Vagina (tissue), 2 donors: ENCODE measurements at regions not wholly inside any gene's neighbourhood (a gene's known extent, or its start where the extent isn't known, plus 50 kb on each side); places are given as distances from the start of the nearest gene placed in this dataset.
"Not testable (repeated sequence)": the region's sequence is repeated elsewhere in the genome, so short reads cannot be mapped to it uniquely, and the experiment has no call there.

ENCODE experiments used
- DNase-seq, 2 donors: peaks; one replicate each; pipeline ENCODE4 v3.0.0-alpha.2; 2017; ENCODE audit errors: extremely low spot score in 2 of 2
- H3K27ac ChIP-seq: fragments of 200-600 bp; sonication (generic); one replicate; pipeline ENCODE4 v1.5.1; 2019
- H3K27me3 ChIP-seq: fragments of 200-600 bp; sonication (generic); one replicate; pipeline ENCODE4 v1.5.1; 2019
- H3K36me3 ChIP-seq, 2 donors: fragments of 200-600 bp; sonication (generic); one replicate each; pipeline ENCODE4 v1.5.1; 2017 to 2019
- H3K4me1 ChIP-seq: fragments of 200-600 bp; sonication (generic); one replicate; pipeline ENCODE4 v1.5.1; 2019
- H3K4me3 ChIP-seq, 2 donors: fragments of 200-600 bp; sonication (generic); 1 replicate in 1 of 2; 2 replicates in 1 of 2; pipeline ENCODE4 v1.5.1; 2016 to 2019
- H3K9me3 ChIP-seq: fragments of 200-600 bp; sonication (generic); one replicate; pipeline ENCODE4 v1.5.1; 2019
- POLR2A ChIP-seq, 2 donors: fragments of 450-650 bp; IDR thresholded peaks; one replicate each; pipeline ENCODE4 v1.6.1; 2017; ENCODE audit warnings: antibody characterized with exemption in 2 of 2, mild to moderate bottlenecking in 2 of 2, moderate library complexity in 2 of 2
- POLR2AphosphoS5 ChIP-seq, 2 donors: sonication (generic); formaldehyde crosslinking; IDR thresholded peaks; one replicate each; pipeline ENCODE4 v1.9.0; 2017; ENCODE audit warnings: antibody characterized with exemption in 2 of 2, mild to moderate bottlenecking in 2 of 2, low read depth in 1 of 2; ENCODE audit not compliant: insufficient read depth in 1 of 2
- intact Hi-C: fragments of 100-400 bp; cut with DNase I; formaldehyde crosslinking; loops from one replicate; pipeline ENCODE4 v1.15.1; 2023
- TF ChIP-seq, protein P1 (sequence below), 3 experiments: fragments of 450-650 bp in 2 of 3; fragments of 200-600 bp in 1 of 3; sonication (generic) in 1 of 3; IDR thresholded peaks; one replicate each; pipeline ENCODE4 v1.5.1; 2017 to 2019; ENCODE audit warnings: antibody characterized with exemption in 3 of 3, mild to moderate bottlenecking in 2 of 3, moderate library complexity in 2 of 3

GRCh38 chr6:11404081-11404480, 133.5 kb upstream of the TMEM170B start:
- Histone ChIP-seq H3K4me3 (no peak overlapping the region), H3K27ac (no peak overlapping the region), H3K27me3 (no peaks in the 10 kb centered on the region), H3K9me3 (no peaks in the 10 kb centered on the region), H3K36me3 (no peaks in the 10 kb centered on the region), H3K4me1 (no peaks in the 10 kb centered on the region)
- intact Hi-C loops: no loop called here
- DNase-seq: no peak
- TF ChIP-seq POLR2A (IDR thresholded peaks at IDR 0.05): no peak
- no peak for TF ChIP-seq POLR2AphosphoS5 (IDR thresholded peaks at IDR 0.05; ENCODE audit: insufficient read depth in 1 of 2, low read depth in 1 of 2)
- TF ChIP-seq, protein P1, sequence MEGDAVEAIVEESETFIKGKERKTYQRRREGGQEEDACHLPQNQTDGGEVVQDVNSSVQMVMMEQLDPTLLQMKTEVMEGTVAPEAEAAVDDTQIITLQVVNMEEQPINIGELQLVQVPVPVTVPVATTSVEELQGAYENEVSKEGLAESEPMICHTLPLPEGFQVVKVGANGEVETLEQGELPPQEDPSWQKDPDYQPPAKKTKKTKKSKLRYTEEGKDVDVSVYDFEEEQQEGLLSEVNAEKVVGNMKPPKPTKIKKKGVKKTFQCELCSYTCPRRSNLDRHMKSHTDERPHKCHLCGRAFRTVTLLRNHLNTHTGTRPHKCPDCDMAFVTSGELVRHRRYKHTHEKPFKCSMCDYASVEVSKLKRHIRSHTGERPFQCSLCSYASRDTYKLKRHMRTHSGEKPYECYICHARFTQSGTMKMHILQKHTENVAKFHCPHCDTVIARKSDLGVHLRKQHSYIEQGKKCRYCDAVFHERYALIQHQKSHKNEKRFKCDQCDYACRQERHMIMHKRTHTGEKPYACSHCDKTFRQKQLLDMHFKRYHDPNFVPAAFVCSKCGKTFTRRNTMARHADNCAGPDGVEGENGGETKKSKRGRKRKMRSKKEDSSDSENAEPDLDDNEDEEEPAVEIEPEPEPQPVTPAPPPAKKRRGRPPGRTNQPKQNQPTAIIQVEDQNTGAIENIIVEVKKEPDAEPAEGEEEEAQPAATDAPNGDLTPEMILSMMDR (IDR thresholded peaks at IDR 0.05): no peak

DNA sequence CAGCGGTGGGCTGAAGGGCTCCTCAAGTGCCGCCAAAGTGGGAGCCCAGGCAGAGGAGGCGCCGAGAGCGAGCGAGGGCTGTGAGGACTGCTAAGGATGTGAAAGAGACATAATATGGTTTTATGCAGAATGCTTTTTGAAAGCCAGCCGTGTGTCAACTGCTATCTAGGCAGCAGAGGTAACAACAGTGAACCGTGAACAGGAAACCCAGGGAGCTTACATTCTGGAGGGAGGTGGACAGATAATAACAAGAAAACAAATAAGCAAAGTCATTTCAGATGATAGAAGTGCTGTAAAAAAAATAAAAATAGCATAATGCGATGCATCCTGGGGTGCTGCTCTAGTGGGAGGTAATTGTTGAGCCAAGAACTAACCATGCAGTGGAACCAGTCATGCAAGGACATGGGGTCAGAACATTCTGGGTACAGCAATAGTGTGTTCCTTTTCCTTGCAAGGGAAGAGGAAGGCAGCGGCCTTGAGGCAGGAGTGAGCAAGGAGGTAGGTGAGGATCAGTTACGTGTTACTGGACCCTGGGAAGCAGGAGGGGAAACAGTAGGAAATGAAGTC, 134.4 kb upstream of the TMEM170B start:
- DNase-seq: no peak

GRCh38 chr6:11402581-11402980, 135.0 kb upstream of the TMEM170B start:
- H3K27ac ChIP-seq, intact Hi-C loops: not testable (repeated sequence)

More for the DNA sequence above, 134.4 kb upstream of the TMEM170B start:
- intact Hi-C loops: no loop called here
- Histone ChIP-seq H3K9me3 (no peaks in the 10 kb centered on the region), H3K36me3 (no peaks in the 10 kb centered on the region), H3K4me1 (no peaks in the 10 kb centered on the region), H3K27ac (no peak overlapping the region), H3K27me3 (no peaks in the 10 kb centered on the region), H3K4me3 (no peak overlapping the region)
- TF ChIP-seq POLR2A (IDR thresholded peaks at IDR 0.05): no peak

DNA sequence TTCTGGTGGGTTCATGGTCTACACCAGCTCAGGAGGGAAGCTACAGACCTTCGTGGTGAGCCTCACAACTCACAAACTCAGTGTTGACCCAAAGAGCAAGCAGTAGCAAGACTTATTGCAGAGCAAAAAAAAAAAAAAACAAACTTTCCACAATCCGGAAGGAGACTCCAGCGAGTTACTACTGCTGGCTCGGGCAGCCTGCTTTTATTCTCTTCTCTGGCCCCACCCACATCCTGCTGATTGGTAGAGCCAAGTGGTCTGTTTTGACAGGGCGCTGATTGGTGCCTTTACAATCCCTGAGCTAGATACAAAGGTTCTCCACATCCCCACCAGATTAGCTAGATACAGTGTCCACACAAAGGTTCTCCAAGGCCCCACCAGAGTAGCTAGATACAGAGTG, 135.6 kb upstream of the TMEM170B start:
- H3K27me3 ChIP-seq, DNase-seq, H3K4me1 ChIP-seq, intact Hi-C loops, H3K9me3 ChIP-seq, H3K4me3 ChIP-seq, H3K27ac ChIP-seq, H3K36me3 ChIP-seq: not testable (repeated sequence)

More at GRCh38 chr6:11402581-11402980, 135.0 kb upstream of the TMEM170B start:
- H3K36me3 ChIP-seq, H3K4me3 ChIP-seq, H3K9me3 ChIP-seq, H3K4me1 ChIP-seq, DNase-seq, H3K27me3 ChIP-seq: not testable (repeated sequence)

DNA sequence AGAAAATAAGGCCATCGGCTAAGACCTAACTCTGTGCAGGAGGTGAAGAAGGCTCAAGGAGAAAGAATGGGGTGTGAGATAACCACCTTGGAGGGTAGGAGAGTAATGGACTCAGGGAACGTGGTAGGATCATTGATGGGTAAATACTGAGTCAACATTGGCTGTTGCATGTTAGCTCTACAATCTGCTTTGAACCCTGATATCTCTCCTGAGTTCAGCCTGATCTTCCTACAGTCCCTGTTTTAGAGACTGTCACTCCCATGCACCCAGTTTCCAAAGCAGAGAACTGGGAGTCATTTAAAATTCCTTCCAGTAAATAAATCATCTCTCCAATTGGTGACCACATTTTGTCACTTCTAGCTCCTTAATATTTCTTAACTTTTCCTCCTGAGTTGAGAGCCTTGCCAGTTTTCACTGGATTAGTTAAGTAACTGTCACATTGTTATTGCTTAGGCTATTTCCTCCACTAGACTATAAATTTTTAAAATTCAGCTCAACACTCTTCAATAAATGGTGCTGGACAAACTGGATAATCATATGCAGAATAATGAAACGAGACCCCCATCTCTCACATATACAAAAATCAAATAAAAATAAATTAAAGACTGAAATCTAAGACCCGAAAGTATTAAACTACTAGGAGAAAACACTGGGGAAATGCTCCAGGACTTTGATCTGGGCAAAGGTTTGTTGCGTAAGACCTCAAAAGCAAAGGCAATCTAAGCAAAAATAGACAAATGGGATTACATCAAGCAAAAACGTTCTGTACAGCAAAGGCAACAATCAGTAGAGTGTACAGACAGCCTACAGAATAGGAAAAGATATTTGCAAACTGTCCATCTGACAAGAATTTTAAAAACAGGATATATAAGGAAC, 138.9 kb upstream of the TMEM170B start:
- Histone ChIP-seq H3K9me3 (no peaks in the 10 kb centered on the region), H3K27ac (no peak overlapping the region), H3K4me3 (no peak overlapping the region), H3K27me3 (no peaks in the 10 kb centered on the region), H3K4me1 (no peaks in the 10 kb centered on the region), H3K36me3 (no peaks in the 10 kb centered on the region)
- TF ChIP-seq POLR2AphosphoS5 (IDR thresholded peaks at IDR 0.05; ENCODE audit: insufficient read depth in 1 of 2, low read depth in 1 of 2) (no peak), POLR2A (IDR thresholded peaks at IDR 0.05) (no peak)
- TF ChIP-seq, protein P1 (IDR thresholded peaks at IDR 0.05): no peak
- intact Hi-C loops: no loop called here
- DNase-seq: no peak

GRCh38 chr6:11397622-11398450, 139.7 kb upstream of the TMEM170B start:
- no peak for DNase-seq
- Histone ChIP-seq H3K9me3 (no peaks in the 10 kb centered on the region), H3K27me3 (no peaks in the 10 kb centered on the region), H3K36me3 (no peaks in the 10 kb centered on the region), H3K27ac (no peak overlapping the region), H3K4me1 (no peaks in the 10 kb centered on the region), H3K4me3 (no peak overlapping the region)
- intact Hi-C loops: no loop called here
- TF ChIP-seq POLR2AphosphoS5 (IDR thresholded peaks at IDR 0.05; ENCODE audit: insufficient read depth in 1 of 2, low read depth in 1 of 2) (no peak), POLR2A (IDR thresholded peaks at IDR 0.05) (no peak)
- TF ChIP-seq, protein P1 (IDR thresholded peaks at IDR 0.05): no peak
